SHP77 treated with DMSO at 0.1 percent for 48 hours (cell line): ENCODE measurements at regions not wholly inside any gene's neighbourhood (a gene's known extent, or its start where the extent isn't known, plus 50 kb on each side); places are given as distances from the start of the nearest gene placed in this dataset.
A peak's percentile ranks its signal among the peaks of the same experiment; 100 is the strongest.

Source experiments
- DNase-seq: peaks from one replicate; lab custom pipeline; 2025; lab: John Stamatoyannopoulos, UW

GRCh38 chr20:63070771-63071540 lies 64.2 kb upstream of the BHLHE23 start:
- DNase-seq, result no peak

GRCh38 chr20:63070301-63070625 lies 63.5 kb upstream of the BHLHE23 start:
- no peak for DNase-seq

- DNase-seq, result no peak
Observed at GRCh38 chr20:63068711-63069367, 62.1 kb upstream of the BHLHE23 start.

- no peak for DNase-seq
Observed at GRCh38 chr20:63067721-63068560, 61.2 kb upstream of the BHLHE23 start.

GRCh38 chr20:63067266-63067635 lies 60.5 kb upstream of the BHLHE23 start:
- no peak for DNase-seq

GRCh38 chr20:63066506-63067265 lies 59.9 kb upstream of the BHLHE23 start:
- DNase-seq, result no peak

GRCh38 chr20:63065911-63066310 lies 59.1 kb upstream of the BHLHE23 start:
- no peak for DNase-seq

GRCh38 chr20:63064745-63065711 lies 58.3 kb upstream of the BHLHE23 start:
- DNase-seq, result no peak

GRCh38 chr20:63064310-63064709 lies 57.5 kb upstream of the BHLHE23 start:
- DNase-seq, result peak; percentile 72

GRCh38 chr20:63062188-63063140 lies 55.7 kb upstream of the BHLHE23 start:
- no peak for DNase-seq

GRCh38 chr20:63061771-63062100 lies 55.0 kb upstream of the BHLHE23 start:
- no peak for DNase-seq

GRCh38 chr20:63061051-63061770 lies 54.4 kb upstream of the BHLHE23 start:
- no peak for DNase-seq

GRCh38 chr20:63060057-63060991 lies 53.6 kb upstream of the BHLHE23 start:
- peak; percentile 86 for DNase-seq

GRCh38 chr20:63059684-63060056 lies 52.9 kb upstream of the BHLHE23 start:
- no peak for DNase-seq

- DNase-seq, result no peak
Observed at GRCh38 chr20:63058696-63059335, 52.1 kb upstream of the BHLHE23 start.

GRCh38 chr20:63057171-63058117 lies 50.7 kb upstream of the BHLHE23 start:
- DNase-seq, result no peak
